ENCODE measurements at regions not wholly inside any gene's neighbourhood (a gene's known extent, or its start where the extent isn't known, plus 50 kb on each side); places are given as distances from the start of the nearest gene placed in this dataset.

GRCh38 chr5:56543441-56544388 lies 271.6 kb upstream of the MAP3K1 start:
- DNase-seq (ENCODE audit: low read depth) = no peak

GRCh38 chr5:56540266-56540665 lies 275.1 kb upstream of the MAP3K1 start:
- DNase-seq (ENCODE audit: low read depth) = no peak

- DNase-seq (ENCODE audit: low read depth) = no peak
These were observed 276.8 kb upstream of the MAP3K1 start for GRCh38 chr5:56538580-56538979.

DNA sequence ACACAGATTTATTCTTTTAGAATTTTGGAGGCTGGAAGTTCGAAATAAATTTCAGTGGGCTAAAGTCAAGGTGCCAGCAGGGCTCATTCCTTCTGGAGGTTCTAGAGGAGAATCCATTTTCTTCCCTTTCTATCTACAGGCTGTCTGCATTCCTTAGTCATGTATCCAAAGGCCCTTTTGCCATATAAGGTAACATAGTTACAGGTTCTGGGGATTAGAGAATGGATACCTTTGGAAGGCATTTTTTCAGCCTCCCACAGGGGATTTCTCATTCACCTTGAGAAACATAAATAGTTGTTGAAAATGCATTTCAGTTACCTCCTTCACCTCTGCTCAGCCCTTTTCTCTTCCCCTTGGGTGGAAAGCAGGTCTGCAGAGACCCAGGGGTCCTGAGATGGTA lies 280.0 kb upstream of the MAP3K1 start:
- DNase-seq (ENCODE audit: low read depth) = no peak

GRCh38 chr5:56534102-56534829 lies 281.1 kb upstream of the MAP3K1 start:
- DNase-seq (ENCODE audit: low read depth) = no peak

DNA sequence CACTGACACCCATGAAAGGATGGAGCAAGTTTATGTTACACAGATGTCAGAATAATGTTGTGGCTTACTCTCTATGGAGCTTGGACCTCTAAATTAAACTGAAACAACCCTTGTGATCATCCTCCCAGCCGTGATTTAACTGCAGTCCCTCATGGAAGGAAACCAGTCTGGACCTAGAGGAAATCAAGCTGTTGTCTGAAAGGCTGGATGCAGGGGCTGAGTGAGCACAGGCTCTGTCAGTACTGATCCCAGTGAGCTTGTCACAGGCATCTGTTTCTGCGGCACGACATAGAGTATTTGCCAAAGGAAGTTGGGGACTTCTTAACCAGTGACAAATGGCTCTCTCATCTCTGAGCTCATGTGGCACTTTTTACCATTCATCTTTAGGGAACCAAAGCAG lies 282.9 kb upstream of the MAP3K1 start:
- DNase-seq (ENCODE audit: low read depth) = no peak

DNA sequence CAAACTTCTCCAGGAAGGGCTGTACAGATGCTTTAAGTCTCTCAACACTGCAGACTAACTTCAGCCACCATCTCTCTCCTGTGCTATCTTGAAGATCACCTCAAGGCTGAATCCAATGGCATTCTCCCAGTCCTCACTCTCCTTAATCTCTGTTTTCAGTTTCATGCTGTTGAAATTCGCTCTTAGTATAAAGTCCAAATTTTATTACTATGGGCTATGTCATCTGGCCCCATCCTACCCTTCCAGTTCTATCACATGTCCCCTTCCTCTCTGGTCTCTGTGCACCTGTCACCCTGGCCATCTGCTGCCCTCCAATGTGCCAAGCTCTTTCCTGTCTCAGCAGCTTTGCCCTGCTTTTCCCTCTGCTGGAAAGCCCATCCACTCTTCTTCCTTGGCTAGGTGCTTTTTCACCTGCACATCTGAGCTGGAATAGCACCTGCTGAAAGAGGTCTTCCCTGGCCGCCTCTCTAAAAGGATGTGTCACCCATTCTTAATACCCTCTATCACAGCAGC lies 284.7 kb upstream of the MAP3K1 start:
- DNase-seq (ENCODE audit: low read depth) = no peak

DNA sequence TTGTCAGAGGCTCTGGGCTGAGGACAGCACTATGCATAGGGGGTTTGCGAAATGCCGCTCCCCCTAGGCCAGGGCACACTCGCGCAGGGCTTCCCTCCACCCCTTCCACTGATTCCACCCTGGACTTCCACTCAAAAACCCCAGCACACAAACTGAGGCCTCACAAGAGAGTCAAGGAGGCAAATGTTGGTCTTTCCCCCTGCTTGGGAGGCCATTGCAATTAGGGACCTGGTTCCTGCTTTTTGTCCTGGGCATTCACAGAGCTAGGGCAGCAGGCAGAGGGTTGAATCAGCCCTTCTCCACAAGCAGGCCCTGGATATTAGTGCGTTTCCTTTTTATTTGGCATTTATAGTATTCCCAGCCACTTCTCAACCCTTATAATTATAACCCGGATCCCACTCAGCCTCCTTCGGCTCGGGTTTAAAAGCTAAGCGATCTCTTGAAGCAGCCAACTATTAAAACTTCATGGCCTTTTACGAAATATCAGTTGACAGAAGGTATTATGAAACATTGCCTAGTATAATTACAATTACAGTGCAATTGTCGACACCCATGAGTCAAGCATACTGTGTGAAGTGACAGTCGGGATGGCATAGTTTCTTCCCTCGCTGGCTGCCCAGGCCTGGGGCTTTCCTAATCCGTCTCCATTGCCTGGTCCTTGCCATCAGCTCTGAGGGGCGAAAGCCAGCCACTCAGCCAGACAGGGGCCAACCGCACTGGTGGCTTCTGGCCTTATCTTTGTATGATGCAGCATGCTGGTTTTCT lies 285.5 kb upstream of the MAP3K1 start:
- no peak for DNase-seq (ENCODE audit: low read depth)

DNA sequence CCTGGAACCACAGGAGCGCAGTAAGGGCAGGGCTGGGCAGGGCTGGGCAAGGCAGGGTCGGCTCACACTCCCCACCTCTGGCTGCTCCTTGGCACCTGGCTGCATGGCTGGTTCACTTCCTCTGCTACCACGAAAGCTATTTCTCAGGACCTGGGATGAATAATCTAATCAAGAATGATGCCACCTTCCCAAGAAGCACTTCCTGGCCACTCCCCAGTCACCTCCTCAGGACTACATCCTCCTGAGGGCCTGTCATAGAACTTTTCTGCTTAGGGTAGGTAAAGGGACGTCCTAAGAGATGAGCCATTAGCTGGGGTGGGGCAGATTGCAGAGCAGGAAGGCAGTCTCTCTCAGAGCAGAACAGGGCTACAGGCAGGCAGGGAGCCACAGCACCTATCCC lies 288.2 kb upstream of the MAP3K1 start:
- no peak for DNase-seq (ENCODE audit: low read depth)

- no peak for DNase-seq (ENCODE audit: low read depth)
These were observed 290.2 kb upstream of the MAP3K1 start for GRCh38 chr5:56525113-56525512.

DNA sequence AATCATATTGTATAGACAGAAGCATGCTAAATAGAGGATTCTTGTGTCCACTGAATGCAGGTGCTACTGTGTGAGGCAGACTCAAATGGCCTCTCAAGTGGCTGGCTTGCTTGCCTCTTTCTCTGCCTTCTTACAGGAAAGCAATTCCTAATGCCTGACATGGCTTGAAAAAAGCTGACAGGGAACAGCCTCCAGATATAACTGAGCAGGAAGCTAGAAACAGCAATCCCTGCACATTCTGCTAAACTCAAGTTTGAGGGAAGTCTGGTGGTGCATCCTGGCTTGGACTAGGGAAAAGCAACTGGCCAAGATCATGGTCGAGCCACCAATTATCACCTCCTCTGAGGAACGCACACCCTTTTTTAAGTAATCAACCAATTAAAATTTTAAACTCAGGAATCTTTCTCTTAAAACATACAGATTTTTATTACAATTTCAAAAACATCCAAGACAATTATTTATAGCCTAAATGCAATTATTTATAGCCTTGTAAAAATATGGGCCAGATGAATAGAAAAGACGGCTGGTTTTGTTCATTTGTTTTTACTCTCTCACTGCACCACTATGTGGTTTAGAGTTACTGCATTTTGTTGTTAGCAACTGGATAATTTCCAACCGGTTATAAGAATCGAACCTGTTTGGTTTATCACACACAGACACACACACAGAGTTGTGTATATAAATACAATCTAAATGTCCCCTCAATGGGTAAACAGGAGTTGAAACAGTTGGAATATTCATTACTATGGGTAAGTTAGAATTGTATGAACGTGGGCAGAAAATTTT lies 290.9 kb upstream of the ANKRD55 start:
- no peak for DNase-seq (ENCODE audit: low read depth)

GRCh38 chr5:56522960-56523359 lies 289.8 kb upstream of the ANKRD55 start:
- DNase-seq (ENCODE audit: low read depth) = no peak

DNA sequence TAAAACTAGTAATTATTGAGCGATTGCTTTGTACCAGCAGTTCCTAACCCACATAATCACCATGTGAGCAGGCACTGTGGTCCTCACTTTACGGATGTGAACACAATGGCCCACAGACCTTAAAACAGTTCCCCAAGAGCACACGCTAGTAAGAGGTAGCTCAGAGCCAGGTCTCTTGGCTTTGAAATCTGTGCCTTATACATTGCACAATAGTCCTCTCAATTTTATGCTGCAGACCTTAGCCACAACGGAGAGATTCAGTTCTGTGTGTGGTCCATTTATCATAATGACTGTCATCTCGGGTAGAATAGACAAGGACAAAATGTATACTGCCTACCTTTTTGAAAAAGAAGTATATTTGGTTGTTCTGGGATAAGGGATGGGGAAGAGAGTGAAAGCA lies 289.0 kb upstream of the ANKRD55 start:
- no peak for DNase-seq (ENCODE audit: low read depth)

DNA sequence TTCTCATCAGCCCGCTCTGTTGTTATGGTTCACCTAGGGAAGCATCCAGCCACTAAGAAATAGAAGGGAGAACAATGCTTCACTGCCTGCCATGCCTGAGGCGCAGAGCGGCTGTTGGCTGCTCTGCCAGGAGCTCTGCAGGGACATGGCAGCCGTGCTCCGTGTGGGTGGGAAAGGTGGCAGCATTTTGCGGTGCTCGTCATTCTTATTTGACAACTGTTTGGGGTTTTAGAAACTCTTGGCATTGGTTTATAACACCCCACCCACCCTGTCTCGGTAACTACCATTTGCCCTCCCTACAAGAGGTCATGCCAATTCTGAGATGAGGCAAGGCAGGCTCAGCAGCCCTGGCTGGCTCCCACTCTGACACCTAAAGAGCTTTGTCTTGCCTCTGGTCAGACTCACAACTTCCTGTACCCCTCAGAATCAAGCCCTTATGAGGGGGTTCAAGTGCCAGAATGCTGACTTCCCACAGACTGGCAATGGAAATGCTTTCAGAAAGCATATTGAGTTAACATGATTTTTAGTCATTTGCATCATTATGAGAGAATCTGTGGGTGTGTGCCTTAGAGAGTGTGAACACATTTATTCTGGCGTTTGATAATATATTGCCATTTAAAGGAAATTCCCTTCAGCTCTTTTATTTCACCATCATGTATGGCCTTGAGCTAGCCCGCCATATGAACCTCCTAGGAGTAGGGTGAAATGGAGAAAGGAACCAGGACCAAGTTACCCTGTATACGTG lies 288.0 kb upstream of the ANKRD55 start:
- DNase-seq (ENCODE audit: low read depth) = no peak

DNA sequence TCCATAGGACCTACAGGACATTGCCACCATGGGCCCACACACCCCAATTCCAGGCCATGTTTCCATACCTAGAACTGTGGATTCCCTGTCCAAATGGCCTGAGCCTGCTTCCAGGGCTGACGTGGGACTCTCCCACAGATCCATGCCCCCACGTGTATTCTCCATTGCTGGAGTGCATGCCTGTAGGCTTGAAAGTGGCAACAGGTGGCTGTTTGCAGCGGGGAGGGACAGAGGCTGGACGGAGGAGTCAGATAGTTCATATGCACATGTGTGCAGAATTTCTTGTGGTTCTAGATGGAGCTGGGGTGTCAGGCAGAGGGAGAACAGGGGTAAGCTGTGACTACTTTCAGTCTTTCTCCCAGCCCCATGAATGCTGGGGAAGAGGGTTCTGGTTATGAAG lies 285.7 kb upstream of the ANKRD55 start:
- DNase-seq (ENCODE audit: low read depth) = no peak

DNA sequence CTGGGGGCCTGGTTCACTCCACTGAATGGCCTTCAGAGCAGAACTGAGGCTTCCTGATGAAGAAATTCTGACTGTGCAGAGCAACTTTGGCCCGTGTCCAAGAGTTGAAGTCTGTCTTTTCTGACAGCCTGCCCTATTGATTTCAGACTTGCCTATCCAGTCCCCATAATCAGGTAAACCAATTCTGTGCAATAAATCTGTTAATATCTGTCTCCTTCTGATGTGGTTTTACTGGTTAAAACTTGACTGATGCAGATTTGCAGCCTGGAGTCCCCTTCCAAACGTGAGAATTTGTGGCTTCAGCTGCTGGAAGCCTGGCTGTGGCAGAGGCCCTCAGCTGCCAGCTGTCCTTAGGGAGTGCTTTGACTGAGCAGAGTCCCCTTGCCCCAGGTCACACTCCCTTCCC lies 283.9 kb upstream of the ANKRD55 start:
- DNase-seq (ENCODE audit: low read depth) = no peak

GRCh38 chr5:56516441-56516840 lies 283.3 kb upstream of the ANKRD55 start:
- no peak for DNase-seq (ENCODE audit: low read depth)

DNA sequence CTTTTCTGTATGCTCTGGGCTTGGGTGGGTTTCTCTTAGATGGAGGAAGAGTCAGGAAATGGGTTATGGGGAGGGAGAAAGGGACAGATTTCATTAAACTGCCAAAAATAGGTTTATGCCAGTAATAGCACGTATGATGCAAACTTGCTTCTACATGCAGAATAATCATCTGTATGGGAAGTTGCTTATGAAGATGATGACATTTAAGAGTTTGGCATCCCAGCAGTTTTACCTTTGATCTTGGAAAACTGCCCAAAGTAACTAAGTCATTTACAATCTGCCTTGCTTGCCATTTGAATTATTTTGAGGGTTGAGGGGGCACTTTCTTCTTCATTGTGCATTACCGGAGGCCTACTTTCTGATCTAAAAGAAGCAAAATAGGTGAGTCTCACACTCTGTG lies 282.9 kb upstream of the ANKRD55 start:
- no peak for DNase-seq (ENCODE audit: low read depth)

GRCh38 chr5:56515011-56515410 lies 281.9 kb upstream of the ANKRD55 start:
- no peak for DNase-seq (ENCODE audit: low read depth)

- DNase-seq (ENCODE audit: low read depth) = no peak
These were observed 281.1 kb upstream of the ANKRD55 start for GRCh38 chr5:56514245-56514644.

GRCh38 chr5:56513141-56513540 lies 280.0 kb upstream of the ANKRD55 start:
- no peak for DNase-seq (ENCODE audit: low read depth)

All from stimulated activated CD4-positive, alpha-beta T cell treated with anti-CD3 and anti-CD28 coated beads, Interleukin-2, amount 100 ng/mL, for 4 hours (primary cell).